ENCODE measurements at regions not wholly inside any gene's neighbourhood (a gene's known extent, or its start where the extent isn't known, plus 50 kb on each side); places are given as distances from the start of the nearest gene placed in this dataset.
"Not testable (repeated sequence)": the region's sequence is repeated elsewhere in the genome, so short reads cannot be mapped to it uniquely, and the experiment has no call there.

DNA sequence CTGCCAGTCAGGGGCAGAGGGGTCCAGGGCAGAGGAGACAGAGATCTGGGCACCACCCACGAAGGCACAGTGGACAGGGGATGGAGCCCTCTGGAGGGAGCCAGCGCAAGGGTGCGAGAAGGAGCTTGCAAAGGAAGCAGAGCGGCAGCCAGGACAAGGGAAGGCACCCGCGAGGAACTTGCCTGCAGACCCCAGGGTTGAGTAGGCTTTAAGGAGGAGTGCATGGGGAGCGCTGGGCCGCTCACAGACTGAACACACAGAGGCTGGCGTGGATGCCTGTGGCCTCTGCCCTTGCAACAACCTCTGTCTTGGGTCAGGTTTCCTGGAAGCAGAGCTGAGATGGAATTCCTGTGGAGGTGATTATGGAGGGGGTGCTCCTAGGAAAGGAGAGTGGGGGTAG, 374.4 kb downstream of the CNTNAP3B start:
- H3K9me3 ChIP-seq, DNase-seq, H3K27me3 ChIP-seq: not testable (repeated sequence)

DNA sequence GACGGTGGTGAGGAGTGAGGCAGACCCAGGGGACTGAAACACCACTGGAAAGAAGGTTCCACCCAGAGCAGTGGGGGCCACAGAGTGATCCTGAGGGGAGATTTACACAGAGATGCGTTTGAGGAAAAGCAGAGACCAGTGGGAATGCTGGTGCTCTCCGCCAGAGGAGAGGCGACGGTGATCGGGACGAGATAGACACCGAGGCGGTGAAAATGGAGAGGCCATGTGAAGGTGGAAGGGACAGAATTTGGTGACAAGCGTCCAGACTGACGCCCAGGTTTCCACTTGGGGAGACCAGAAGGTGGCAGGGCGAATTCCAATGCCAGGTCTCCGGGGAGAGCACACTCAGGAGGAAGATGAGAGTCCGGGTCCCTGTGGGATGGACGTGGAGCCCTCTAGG, 374.8 kb downstream of the CNTNAP3B start:
- H3K4me3 ChIP-seq; intact Hi-C loops (cut with DNase I; ENCODE audit: low total_unique reads); in situ Hi-C loops (cut with MboI; ENCODE audit: low pct_ligation_motif_present in 1 of 4, low pct_unique_long_range_greater_than_20kb in 1 of 4, low sequenced_read_pairs in 3 of 4); H3K27ac ChIP-seq; H3K4me1 ChIP-seq; H3K36me3 ChIP-seq; DNase-seq; H3K27me3 ChIP-seq; H3K9me3 ChIP-seq: not testable (repeated sequence)
- 78 to 85% methylated on average over 7 to 15 of the region's 15 CpGs for WGBS, 2 donors (ENCODE audit: low coverage in 1 of 2)

More for the DNA sequence above, 374.4 kb downstream of the CNTNAP3B start:
- H3K4me3 ChIP-seq; intact Hi-C loops (cut with DNase I; ENCODE audit: low total_unique reads); H3K27ac ChIP-seq; H3K36me3 ChIP-seq; in situ Hi-C loops (cut with MboI; ENCODE audit: low pct_ligation_motif_present in 1 of 4, low pct_unique_long_range_greater_than_20kb in 1 of 4, low sequenced_read_pairs in 3 of 4); H3K4me1 ChIP-seq: not testable (repeated sequence)
- WGBS, 2 donors (ENCODE audit: low coverage in 1 of 2), result 79% methylated on average over 9 of the region's 9 CpGs; no CpG with 5 or more reads in 1 of the 2 donors

DNA sequence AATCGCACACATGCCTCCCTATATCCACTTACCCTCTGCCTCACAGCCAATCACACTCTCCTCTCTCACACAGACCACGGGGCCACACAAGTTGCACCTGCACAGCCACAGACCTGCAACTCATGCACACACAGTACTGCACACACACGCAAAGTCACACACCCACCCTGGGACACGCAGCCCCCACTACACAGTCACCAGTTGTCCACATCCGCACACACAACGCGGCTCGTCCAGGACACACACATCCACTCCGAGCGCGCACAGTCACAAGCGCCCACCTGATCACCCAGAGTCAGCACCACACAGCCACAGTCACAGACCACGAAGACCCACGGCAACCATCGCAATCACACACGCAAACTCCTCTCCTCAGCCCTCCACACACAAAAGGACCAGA, 387.3 kb downstream of the CNTNAP3B start:
- H3K36me3 ChIP-seq; DNase-seq; H3K27ac ChIP-seq; H3K4me1 ChIP-seq; H3K4me3 ChIP-seq; H3K9me3 ChIP-seq; H3K27me3 ChIP-seq; in situ Hi-C loops (cut with MboI; ENCODE audit: low pct_ligation_motif_present in 1 of 4, low pct_unique_long_range_greater_than_20kb in 1 of 4, low sequenced_read_pairs in 3 of 4); intact Hi-C loops (cut with DNase I; ENCODE audit: low total_unique reads): not testable (repeated sequence)
- whole genome bisulfite sequencing, 2 donors (ENCODE audit: low coverage in 1 of 2), result no CpG with 5 or more reads among the region's 16 CpGs

DNA sequence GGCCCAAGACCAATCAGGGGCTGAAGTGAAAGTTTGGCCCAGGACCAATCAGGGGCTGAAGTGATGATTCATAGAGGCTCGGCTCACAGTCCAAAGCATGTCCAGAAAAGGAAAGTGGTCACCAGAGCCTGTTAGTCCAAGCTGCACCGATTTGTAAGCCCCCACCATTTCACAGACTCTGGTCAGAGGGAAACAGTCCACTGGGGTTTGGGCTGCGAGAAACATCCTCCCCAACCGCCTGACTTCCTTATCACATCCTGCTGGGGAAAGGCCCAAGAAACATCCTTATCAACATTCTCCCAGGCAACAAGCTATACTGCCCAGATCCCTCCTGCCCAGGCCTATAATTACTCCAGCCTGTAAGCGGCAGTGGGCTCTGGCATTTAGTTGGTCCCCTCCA, 388.1 kb downstream of the CNTNAP3B start:
- intact Hi-C loops (cut with DNase I; ENCODE audit: low total_unique reads); H3K27ac ChIP-seq; H3K9me3 ChIP-seq; H3K36me3 ChIP-seq; H3K4me3 ChIP-seq; H3K4me1 ChIP-seq; in situ Hi-C loops (cut with MboI; ENCODE audit: low pct_ligation_motif_present in 1 of 4, low pct_unique_long_range_greater_than_20kb in 1 of 4, low sequenced_read_pairs in 3 of 4); DNase-seq; H3K27me3 ChIP-seq: not testable (repeated sequence)
- WGBS, 2 donors (ENCODE audit: low coverage in 1 of 2), result 29% methylated on average over 3 of the region's 5 CpGs; no CpG with 5 or more reads in 1 of the 2 donors

DNA sequence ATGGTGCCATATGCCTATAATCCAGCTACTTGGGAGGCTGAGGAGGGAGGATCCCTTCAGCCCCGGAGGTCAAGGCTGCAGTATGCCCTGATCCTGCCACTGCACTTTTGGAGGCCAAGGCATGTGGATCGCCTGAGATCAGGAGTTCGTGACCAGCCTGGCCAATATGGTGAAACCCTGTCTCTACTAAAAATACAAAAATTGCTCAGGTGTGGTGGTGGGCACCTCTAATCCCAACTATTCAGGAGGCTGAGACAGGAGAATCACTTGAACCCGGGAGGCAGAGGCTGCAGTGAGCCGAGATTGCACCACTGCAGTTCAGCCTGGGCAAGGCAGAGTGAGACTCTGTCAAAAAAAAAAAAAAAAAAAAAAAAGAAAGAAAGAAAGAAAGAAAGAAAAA, 390.5 kb downstream of the CNTNAP3B start:
- intact Hi-C loops (cut with DNase I; ENCODE audit: low total_unique reads); H3K27me3 ChIP-seq; H3K27ac ChIP-seq; H3K4me3 ChIP-seq; in situ Hi-C loops (cut with MboI; ENCODE audit: low pct_ligation_motif_present in 1 of 4, low pct_unique_long_range_greater_than_20kb in 1 of 4, low sequenced_read_pairs in 3 of 4); DNase-seq; H3K36me3 ChIP-seq; H3K9me3 ChIP-seq; H3K4me1 ChIP-seq: not testable (repeated sequence)
- 90% methylated on average over 5 of the region's 5 CpGs; no CpG with 5 or more reads in 1 of the 2 donors for WGBS, 2 donors (ENCODE audit: low coverage in 1 of 2)

DNA sequence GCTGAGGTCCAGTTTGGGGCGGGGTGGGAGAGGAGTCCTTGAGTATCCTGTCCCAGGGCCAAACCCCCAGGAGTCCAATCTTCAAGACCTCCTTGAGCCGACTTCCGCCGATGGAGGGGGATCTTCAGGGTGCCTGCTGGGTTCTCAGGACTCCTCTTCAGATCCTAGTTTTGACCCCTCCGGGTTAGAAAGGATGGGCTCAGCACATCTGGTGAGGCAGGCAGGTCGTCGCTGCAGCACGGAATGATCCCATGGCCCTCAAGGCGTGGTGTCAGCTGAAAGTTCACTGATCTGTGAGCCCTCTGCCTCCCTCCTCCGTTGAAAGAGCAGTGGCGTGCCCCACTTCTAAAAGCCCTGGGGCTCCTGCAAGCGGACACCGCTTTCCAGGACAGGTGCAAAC, 430.0 kb downstream of the CNTNAP3B start:
- WGBS, 2 donors (ENCODE audit: low coverage in 1 of 2), result 85% methylated on average over 5 of the region's 13 CpGs; no CpG with 5 or more reads in 1 of the 2 donors
- H3K27ac ChIP-seq; H3K27me3 ChIP-seq; DNase-seq; H3K4me3 ChIP-seq; H3K36me3 ChIP-seq; intact Hi-C loops (cut with DNase I; ENCODE audit: low total_unique reads); H3K9me3 ChIP-seq; in situ Hi-C loops (cut with MboI; ENCODE audit: low pct_ligation_motif_present in 1 of 4, low pct_unique_long_range_greater_than_20kb in 1 of 4, low sequenced_read_pairs in 3 of 4); H3K4me1 ChIP-seq: not testable (repeated sequence)

DNA sequence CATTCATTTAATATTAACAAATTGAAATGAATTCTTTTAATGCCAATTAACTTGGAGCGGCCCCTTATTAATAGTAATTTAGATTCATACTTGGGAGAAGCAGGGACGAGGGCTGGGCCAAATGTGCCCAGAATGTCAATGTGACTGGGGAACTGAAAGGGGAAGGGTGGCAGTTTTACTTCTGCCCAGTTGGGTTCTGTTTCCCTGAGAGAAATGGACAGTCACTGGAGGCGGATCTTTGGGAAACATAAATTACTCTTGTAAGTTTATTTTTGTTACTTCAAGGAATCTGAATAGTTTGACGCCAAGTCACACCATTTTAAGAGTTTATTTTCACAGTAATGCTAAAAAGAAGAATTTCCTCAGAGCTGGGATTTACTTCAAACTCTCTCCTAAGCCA, 432.1 kb downstream of the CNTNAP3B start:
- H3K36me3 ChIP-seq; in situ Hi-C loops (cut with MboI; ENCODE audit: low pct_ligation_motif_present in 1 of 4, low pct_unique_long_range_greater_than_20kb in 1 of 4, low sequenced_read_pairs in 3 of 4); H3K27me3 ChIP-seq; intact Hi-C loops (cut with DNase I; ENCODE audit: low total_unique reads); H3K27ac ChIP-seq; H3K9me3 ChIP-seq; H3K4me3 ChIP-seq; H3K4me1 ChIP-seq; DNase-seq: not testable (repeated sequence)
- WGBS, 2 donors (ENCODE audit: low coverage in 1 of 2), result 64 to 78% methylated on average over 3 of the region's 4 CpGs

DNA sequence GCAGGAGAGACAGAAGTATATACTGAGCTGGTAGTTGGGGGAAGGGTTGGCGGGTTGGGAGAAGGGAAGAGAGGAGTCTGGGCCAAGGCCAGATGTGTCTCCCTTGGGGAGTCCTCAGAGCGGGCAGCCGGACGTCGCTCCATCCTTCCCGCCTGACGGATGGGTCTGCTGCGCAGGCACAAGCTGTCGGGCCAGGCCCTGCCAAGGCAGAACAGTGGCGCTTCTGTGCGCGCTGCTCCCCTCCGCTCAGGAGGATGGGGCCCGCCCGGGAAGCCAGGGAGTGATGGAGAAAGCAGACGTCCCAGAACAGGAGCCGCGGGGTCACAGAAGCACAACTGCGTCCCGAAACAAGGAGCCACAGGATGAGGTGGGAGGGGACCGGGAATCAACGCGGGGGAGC, 449.9 kb downstream of the CNTNAP3B start:
- H3K4me3 ChIP-seq; intact Hi-C loops (cut with DNase I; ENCODE audit: low total_unique reads); H3K27me3 ChIP-seq; H3K36me3 ChIP-seq; H3K9me3 ChIP-seq; H3K27ac ChIP-seq; in situ Hi-C loops (cut with MboI; ENCODE audit: low pct_ligation_motif_present in 1 of 4, low pct_unique_long_range_greater_than_20kb in 1 of 4, low sequenced_read_pairs in 3 of 4); DNase-seq; H3K4me1 ChIP-seq: not testable (repeated sequence)
- WGBS, 2 donors (ENCODE audit: low coverage in 1 of 2), result 40 to 50% methylated on average over 1 to 9 of the region's 23 CpGs

DNA sequence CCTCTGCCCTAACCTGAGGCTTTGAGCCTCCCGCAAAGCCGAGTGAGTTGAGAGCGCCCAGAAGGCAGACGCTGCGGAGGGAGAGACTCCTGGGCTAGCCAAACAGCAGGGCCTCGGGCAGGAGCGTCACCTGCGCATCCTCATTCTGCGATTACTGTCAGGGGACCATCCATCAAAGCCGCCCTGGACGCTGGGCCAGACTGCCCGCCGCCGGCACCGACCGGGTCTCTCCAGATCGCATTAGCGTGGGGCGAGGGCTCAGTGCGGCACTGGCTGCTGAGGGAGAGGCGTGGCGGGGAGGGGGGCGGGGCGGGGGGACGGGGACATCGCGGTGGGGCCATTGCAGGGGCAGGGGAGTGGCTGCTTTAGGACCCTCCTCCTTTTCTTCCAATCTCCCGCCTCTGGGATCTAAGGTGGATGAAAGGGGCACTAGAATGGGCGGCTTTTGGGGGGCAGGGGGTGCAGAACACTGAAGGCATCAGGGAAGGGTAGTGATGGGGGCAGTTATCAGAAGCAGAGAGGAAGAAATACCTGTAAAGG, 465.7 kb downstream of the CNTNAP3B start:
- H3K4me3 ChIP-seq; H3K27me3 ChIP-seq; intact Hi-C loops (cut with DNase I; ENCODE audit: low total_unique reads); H3K36me3 ChIP-seq; H3K27ac ChIP-seq; DNase-seq; in situ Hi-C loops (cut with MboI; ENCODE audit: low pct_ligation_motif_present in 1 of 4, low pct_unique_long_range_greater_than_20kb in 1 of 4, low sequenced_read_pairs in 3 of 4); H3K4me1 ChIP-seq; H3K9me3 ChIP-seq: not testable (repeated sequence)
- 73% methylated on average over 14 of the region's 29 CpGs; no CpG with 5 or more reads in 1 of the 2 donors for WGBS, 2 donors (ENCODE audit: low coverage in 1 of 2)

DNA sequence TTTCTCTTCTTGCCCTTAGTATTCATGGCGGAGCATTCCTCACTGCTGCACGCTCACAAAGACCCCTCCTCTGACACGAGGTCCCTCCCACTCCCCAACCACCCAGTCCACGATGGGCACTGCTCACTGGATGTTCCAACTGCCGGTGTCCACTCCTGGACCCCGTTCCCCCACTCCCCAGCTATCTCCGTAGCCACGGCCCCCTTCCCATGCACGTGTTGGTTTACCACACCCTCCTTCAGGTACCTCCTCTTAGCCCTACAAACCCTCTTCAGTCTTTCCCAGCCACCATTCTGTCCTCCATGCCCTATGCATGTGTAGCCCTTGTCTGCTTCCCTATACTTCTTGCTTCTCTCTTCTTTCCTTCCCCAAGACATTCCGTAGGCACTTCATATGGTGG, 469.6 kb upstream of the ZNG1F start:
- whole genome bisulfite sequencing, 2 donors (ENCODE audit: low coverage in 1 of 2), result 92 to 100% methylated on average over 1 to 2 of the region's 10 CpGs
- in situ Hi-C loops (cut with MboI; ENCODE audit: low pct_ligation_motif_present in 1 of 4, low pct_unique_long_range_greater_than_20kb in 1 of 4, low sequenced_read_pairs in 3 of 4); DNase-seq; H3K4me1 ChIP-seq; H3K4me3 ChIP-seq; intact Hi-C loops (cut with DNase I; ENCODE audit: low total_unique reads); H3K36me3 ChIP-seq; H3K9me3 ChIP-seq; H3K27me3 ChIP-seq; H3K27ac ChIP-seq: not testable (repeated sequence)

DNA sequence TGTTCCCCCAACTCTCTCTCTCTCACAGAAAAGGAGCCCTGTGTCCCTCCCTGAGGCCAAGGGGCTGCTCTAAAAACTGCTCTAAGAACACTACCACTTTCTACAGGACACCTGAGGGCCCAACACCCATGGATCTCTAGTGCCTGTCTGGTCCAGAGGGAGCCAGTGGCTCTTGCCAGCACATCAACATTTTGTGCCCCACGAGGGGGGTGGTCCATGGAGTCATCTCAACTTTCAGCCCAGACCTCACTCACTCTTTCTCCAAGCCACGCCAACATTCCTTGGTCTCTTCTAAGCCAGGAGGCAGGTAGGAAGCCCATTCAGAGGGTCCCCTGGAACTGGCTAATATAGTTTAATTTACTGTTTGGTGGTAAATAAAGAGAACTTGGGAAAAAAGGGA, 469.0 kb upstream of the ZNG1F start:
- H3K9me3 ChIP-seq; H3K27me3 ChIP-seq; H3K4me1 ChIP-seq; H3K27ac ChIP-seq; intact Hi-C loops (cut with DNase I; ENCODE audit: low total_unique reads); H3K36me3 ChIP-seq; in situ Hi-C loops (cut with MboI; ENCODE audit: low pct_ligation_motif_present in 1 of 4, low pct_unique_long_range_greater_than_20kb in 1 of 4, low sequenced_read_pairs in 3 of 4); DNase-seq; H3K4me3 ChIP-seq: not testable (repeated sequence)
- 85% methylated on average over 2 of the region's 2 CpGs; no CpG with 5 or more reads in 1 of the 2 donors for WGBS, 2 donors (ENCODE audit: low coverage in 1 of 2)
